Activated T-helper 1 cell treated with anti-CD3 and anti-CD28 coated beads, Interleukin-12 subunit alpha, Interleukin-12 subunit beta, Interleukin-2, Interleukin-4 antibody, amounts not matched to agents 30 ng/mL and 10 ng/mL and 1 ng/mL, durations not matched to agents 14 hours and 24 hours and 36 hours (primary cell): ENCODE measurements at regions not wholly inside any gene's neighbourhood (a gene's known extent, or its start where the extent isn't known, plus 50 kb on each side); places are given as distances from the start of the nearest gene placed in this dataset.

Source experiments
- DNase-seq: peaks from one replicate; pipeline ENCODE4 v3.0.0; 2021; ENCODE audit warnings: low spot score
- H3K27ac Mint-ChIP-seq: one replicate; pipeline ENCODE4 v1.8.0; 2021; ENCODE audit warnings: mild to moderate bottlenecking, mixed read lengths
- H3K27me3 Mint-ChIP-seq: one replicate; pipeline ENCODE4 v1.8.0; 2022; ENCODE audit warnings: mild to moderate bottlenecking, moderate library complexity, mixed read lengths; ENCODE audit not compliant: insufficient read depth
- H3K36me3 Mint-ChIP-seq: one replicate; pipeline ENCODE4 v1.8.0; 2021; ENCODE audit warnings: low read depth, mixed read lengths
- H3K4me1 Mint-ChIP-seq: one replicate; pipeline ENCODE4 v1.8.0; 2021; ENCODE audit warnings: low read depth, mixed read lengths
- H3K4me3 Mint-ChIP-seq: one replicate; pipeline ENCODE4 v1.8.0; 2021; ENCODE audit warnings: mild to moderate bottlenecking, moderate library complexity, mixed read lengths
- H3K9me3 Mint-ChIP-seq: one replicate; pipeline ENCODE4 v1.8.0; 2021; ENCODE audit warnings: mixed read lengths
- intact Hi-C: fragments of 100-400 bp; cut with micrococcal nuclease; formaldehyde crosslinking; loops from one replicate; pipeline ENCODE4 v1.15.1; 2024

DNA sequence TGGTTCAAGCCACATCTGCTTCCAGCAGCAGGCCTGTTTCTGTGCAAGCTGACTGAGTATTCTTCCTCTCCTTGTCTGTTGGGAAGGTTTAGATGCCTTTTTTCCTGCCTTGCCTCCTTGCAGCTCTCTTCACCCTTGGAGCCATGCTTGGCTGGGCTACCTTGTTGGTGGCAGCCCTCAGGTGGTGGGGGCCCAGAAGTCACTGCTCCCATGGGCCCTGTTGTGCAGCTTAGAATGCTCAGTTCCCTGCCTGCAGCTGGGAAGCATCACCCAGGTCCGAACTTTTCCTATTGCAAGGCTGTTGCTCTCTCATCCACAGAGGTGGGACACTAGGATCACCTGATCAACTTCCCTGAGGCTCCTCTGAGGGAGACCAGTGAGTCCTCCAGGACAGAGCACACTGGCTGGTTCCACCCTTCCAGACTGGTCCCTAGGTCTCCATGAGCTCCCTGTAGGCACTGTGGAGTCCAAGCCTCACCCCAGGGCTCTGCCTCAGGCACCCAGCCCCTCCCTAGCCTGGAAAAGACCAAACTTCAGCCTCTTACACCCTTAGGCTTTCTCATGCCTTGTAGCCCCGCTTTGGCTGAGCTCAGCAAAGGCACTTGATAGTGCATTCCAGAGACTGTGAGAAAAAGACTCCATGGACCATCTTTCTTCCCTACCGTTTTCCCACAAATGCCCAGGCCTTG lies 219.3 kb upstream of the SH3BP4 start:
- Mint-ChIP-seq H3K9me3 (peaks cover 6% of the 10 kb centered on the region), H3K27me3 (peaks cover 1% of the 10 kb centered on the region), H3K27ac (no peak overlapping the region), H3K4me1 (no peaks in the 10 kb centered on the region), H3K4me3 (no peak overlapping the region), H3K36me3 (no peaks in the 10 kb centered on the region)
- no peak for DNase-seq
- intact Hi-C loops, result no loop called here

DNA sequence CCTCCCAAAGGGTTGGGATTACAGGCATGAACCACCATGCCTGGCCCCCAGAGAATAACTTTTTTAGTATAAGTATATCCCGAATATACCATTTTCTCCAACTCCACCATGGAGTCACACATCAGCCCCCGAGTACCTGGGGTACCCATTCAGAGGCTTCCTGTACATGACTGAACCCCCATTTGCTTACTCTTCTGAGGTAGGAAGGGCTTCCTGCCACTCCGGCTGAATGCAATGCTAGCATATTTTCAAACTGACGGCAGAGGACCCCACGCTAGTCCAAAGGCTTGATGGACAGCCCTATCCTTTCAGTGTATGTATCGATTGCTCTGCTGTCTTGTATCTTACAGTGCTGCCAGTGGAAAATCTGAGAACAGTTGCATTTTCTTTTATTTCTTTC lies 220.6 kb upstream of the SH3BP4 start:
- peaks cover 6% of the 10 kb centered on the region for H3K9me3 Mint-ChIP-seq
- intact Hi-C loops, result no loop called here
- H3K4me1 Mint-ChIP-seq, result no peaks in the 10 kb centered on the region
- no peak overlapping the region for H3K4me3 Mint-ChIP-seq
- H3K36me3 Mint-ChIP-seq, result no peaks in the 10 kb centered on the region
- H3K27me3 Mint-ChIP-seq, result no peaks in the 10 kb centered on the region
- H3K27ac Mint-ChIP-seq, result no peak overlapping the region
- no peak for DNase-seq

DNA sequence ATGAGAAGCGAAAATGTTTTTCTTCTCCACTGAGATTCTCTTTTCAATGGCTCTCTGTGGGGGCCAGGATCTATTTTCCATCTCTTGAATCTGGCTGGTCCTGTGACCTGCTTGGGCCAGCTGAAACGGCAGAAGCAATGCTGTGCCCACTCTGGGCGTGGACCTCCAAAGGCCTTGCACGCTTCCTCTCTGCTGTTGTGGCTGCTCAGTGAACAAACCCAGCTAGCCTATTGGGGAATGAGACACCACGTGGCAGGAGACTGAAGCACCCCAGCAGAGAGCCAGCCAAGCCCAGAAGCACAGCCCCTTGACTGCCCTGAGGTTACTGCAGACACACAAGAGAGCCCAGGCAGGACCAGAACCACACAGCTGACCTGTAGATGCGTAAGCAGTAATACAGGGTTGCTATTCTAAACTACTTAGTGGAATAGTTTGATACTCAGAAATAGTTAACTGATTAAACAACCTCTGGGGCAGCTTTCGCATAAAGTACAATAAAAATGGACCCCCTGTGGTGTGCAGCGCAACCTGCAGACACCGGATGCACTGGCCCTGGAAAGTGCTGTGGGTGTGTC lies 221.7 kb upstream of the SH3BP4 start:
- H3K27ac Mint-ChIP-seq, result no peak overlapping the region
- DNase-seq, result no peak
- no peaks in the 10 kb centered on the region for H3K27me3 Mint-ChIP-seq
- H3K9me3 Mint-ChIP-seq, result peaks cover 3% of the 10 kb centered on the region
- no peaks in the 10 kb centered on the region for H3K4me1 Mint-ChIP-seq
- no peaks in the 10 kb centered on the region for H3K36me3 Mint-ChIP-seq
- intact Hi-C loops, result no loop called here
- no peak overlapping the region for H3K4me3 Mint-ChIP-seq

DNA sequence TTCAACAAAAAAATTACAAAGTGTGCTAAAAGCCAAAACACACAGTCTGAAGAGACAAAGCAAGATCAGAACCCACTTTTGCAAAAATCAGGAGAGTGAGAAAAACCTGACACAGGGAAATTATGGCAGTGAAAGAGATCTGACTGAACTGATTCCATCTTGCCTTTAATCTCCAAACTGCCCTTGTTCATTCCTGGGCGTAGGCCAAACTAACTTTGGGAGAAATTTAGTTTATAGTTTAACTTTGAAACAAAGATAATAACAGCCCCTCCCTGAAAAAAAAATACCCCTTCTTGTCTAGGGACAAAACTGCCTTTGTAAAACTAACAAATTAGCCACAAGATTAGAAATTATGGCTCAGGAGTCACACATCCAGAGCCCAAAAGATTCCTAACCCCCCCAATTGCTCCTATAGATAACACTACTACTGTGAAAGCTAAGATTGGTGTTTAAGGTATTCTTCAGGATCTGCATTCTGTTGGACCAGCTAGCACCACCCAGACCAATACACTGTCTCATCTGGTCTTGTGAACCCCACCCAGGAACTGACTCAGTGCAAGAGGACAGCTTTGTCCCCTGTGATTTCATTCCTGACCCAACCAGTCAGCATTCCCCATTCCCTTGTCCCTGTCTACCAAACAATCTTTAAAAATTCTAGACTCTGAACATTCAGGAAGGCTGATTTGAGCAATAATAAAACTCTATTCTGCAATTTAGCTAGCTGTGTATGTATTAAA lies 226.1 kb upstream of the SH3BP4 start:
- Mint-ChIP-seq H3K4me1 (no peaks in the 10 kb centered on the region), H3K36me3 (no peaks in the 10 kb centered on the region), H3K27me3 (peaks cover 2% of the 10 kb centered on the region), H3K9me3 (no peaks in the 10 kb centered on the region), H3K27ac (no peak overlapping the region), H3K4me3 (no peak overlapping the region)
- no peak for DNase-seq
- intact Hi-C loops, result no loop called here

DNA sequence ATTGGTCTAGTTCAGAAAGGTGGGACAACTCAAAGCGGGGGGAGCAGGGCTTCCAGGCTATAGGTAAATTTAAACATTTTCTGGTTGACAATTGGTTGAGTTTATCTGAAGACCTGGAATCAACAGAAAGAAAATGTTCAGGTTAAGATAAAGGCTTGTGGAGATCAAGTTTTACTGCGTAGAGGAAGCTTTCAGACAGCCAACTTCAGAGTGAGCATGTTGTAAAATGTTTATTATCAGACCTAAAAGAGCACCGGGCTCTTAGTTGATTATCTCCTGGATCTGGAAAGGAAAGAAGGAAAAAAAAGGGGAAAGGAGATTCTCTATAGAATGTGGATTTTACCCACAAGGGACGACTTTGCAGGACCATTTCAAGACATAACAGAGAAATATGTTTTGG lies 227.0 kb upstream of the SH3BP4 start:
- DNase-seq, result no peak
- intact Hi-C loops, result no loop called here
- no peak overlapping the region for H3K4me3 Mint-ChIP-seq
- H3K27ac Mint-ChIP-seq, result no peak overlapping the region
- H3K9me3 Mint-ChIP-seq, result no peaks in the 10 kb centered on the region
- peaks cover 2% of the 10 kb centered on the region for H3K27me3 Mint-ChIP-seq
- no peaks in the 10 kb centered on the region for H3K4me1 Mint-ChIP-seq
- no peaks in the 10 kb centered on the region for H3K36me3 Mint-ChIP-seq

DNA sequence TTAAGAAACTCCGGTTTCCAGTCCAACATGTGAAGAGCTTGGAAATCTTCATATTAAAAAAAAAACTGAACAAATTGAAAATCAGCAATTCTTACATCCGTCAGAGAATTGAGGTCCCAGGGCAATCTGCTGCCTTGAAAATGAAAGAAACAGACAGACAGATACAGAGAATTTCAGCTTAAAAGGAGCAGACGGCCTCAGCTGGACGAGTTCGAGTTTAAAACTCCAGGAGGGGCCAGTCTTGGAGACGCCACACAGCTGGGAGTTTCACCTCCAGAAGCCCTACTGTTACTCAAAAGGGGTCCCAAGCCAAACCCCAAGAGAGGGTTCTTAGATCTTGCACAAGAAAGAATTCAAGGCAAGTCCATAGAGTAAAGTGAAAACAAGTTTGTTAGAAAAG lies 226.5 kb upstream of the ARL4C start:
- DNase-seq, result no peak
- Mint-ChIP-seq H3K27ac (no peak overlapping the region), H3K36me3 (no peaks in the 10 kb centered on the region), H3K4me3 (no peak overlapping the region), H3K27me3 (peaks cover 2% of the 10 kb centered on the region), H3K9me3 (no peaks in the 10 kb centered on the region), H3K4me1 (no peaks in the 10 kb centered on the region)
- intact Hi-C loops, result no loop called here

DNA sequence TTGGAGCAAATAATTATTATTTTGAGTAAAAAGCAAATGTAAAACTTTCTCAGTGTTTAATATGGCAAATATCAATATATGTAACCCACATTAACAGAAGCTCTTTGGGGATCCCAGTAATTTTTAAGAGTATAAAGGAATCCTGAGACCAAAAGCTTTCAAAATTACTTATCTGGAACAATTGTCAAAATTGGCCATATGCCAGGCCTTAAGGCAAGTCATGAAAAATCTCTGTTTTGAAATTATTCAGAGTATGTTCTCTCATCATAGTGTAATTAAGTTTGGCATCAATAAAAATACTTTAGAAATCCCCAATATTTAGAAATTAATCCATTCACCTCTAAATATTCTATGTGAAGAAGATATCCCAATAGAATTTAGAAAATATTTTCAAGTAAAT lies 225.3 kb upstream of the ARL4C start:
- no peaks in the 10 kb centered on the region for H3K36me3 Mint-ChIP-seq
- peaks cover 2% of the 10 kb centered on the region for H3K27me3 Mint-ChIP-seq
- no peaks in the 10 kb centered on the region for H3K9me3 Mint-ChIP-seq
- H3K4me1 Mint-ChIP-seq, result no peaks in the 10 kb centered on the region
- intact Hi-C loops, result no loop called here
- DNase-seq, result no peak
- H3K27ac Mint-ChIP-seq, result no peak overlapping the region
- H3K4me3 Mint-ChIP-seq, result no peak overlapping the region

DNA sequence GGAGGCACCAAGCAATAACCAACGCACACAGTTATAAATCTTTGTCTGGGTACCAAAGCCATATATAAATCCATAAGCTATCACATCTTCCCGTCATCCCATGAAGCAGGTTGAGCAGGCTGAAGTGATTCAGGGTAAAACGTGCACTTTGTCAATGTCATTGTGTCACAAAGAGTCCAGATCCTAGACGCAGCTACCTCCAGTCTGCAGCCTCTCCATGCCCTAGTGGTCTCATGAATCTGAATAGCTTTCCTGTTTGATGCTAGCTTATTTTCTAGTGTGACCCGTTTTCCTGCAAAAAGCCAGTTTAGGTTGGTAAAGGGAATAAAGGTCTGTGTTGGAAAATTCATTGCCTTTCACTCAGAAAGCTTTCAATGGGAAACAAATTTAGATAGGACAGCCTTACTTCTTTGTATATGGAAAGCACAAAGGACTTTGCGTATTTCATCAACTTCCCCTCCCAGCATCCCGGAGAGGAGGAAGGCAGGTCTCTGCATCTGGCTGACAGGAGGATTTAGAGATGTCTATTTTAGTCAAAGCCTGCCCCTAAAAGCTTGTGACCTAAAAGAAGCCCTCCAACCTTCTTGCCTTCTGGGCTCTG lies 222.3 kb upstream of the ARL4C start:
- no peaks in the 10 kb centered on the region for H3K9me3 Mint-ChIP-seq
- H3K27ac Mint-ChIP-seq, result no peak overlapping the region
- H3K36me3 Mint-ChIP-seq, result no peaks in the 10 kb centered on the region
- no peak overlapping the region for H3K4me3 Mint-ChIP-seq
- intact Hi-C loops, result no loop called here
- peaks cover 2% of the 10 kb centered on the region for H3K27me3 Mint-ChIP-seq
- H3K4me1 Mint-ChIP-seq, result no peaks in the 10 kb centered on the region
- no peak for DNase-seq

DNA sequence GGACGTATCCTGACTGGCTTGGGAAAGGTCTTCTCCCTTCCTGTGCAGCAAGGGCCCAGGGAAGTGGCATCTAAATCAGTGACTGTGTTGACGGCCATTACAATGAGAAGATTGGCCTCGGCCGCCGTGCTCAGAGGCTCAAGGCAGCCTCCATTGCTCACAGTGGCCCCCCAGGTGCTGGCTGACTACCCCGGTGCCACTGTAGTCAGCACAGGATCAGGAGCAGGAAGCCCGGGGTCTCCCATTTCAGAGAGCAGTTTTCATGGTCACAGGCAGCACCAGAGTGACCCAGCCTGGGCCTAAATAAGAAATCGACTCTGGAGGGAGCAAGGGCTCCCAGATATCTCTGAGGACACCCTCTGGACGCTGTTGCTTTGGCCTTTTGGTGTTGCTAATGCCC lies 219.4 kb upstream of the ARL4C start:
- DNase-seq, result no peak
- H3K9me3 Mint-ChIP-seq, result no peaks in the 10 kb centered on the region
- H3K4me1 Mint-ChIP-seq, result no peaks in the 10 kb centered on the region

DNA sequence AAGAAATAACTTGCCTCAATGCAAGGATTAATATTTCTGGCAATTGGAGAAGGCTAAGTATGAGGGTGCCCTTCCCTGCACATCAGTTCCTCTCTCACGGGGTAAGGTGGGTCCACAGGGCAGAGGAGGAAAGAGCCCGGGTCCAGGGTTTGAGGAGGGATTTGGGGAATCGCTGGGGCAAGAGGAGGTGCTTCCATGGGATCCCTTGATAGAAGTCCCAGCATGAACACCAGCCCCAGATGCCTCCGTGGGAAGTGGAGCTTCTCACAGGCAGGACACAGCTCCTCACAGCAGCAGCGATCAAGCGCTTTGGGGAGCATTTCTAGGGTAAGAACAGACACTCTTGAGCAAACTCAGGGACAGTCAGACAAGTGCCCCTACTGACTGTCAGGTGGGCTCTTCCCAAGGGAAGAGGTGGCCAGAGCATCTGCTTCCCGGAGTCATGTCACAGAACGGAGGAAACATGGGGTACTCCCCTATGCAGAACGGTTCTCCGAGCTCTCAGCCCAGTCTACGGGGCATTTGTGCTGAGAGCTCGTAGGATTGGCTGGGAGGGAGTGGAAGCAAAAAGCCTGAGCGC lies 218.9 kb upstream of the ARL4C start:
- Mint-ChIP-seq H3K27ac (no peak overlapping the region), H3K27me3 (no peaks in the 10 kb centered on the region), H3K4me1 (no peaks in the 10 kb centered on the region), H3K4me3 (no peak overlapping the region), H3K36me3 (no peaks in the 10 kb centered on the region), H3K9me3 (no peaks in the 10 kb centered on the region)
- intact Hi-C loops, result no loop called here
- DNase-seq, result no peak

More for the DNA sequence above, 219.4 kb upstream of the ARL4C start:
- intact Hi-C loops, result no loop called here
- H3K27me3 Mint-ChIP-seq, result no peaks in the 10 kb centered on the region
- no peak overlapping the region for H3K27ac Mint-ChIP-seq
- no peaks in the 10 kb centered on the region for H3K36me3 Mint-ChIP-seq
- no peak overlapping the region for H3K4me3 Mint-ChIP-seq

DNA sequence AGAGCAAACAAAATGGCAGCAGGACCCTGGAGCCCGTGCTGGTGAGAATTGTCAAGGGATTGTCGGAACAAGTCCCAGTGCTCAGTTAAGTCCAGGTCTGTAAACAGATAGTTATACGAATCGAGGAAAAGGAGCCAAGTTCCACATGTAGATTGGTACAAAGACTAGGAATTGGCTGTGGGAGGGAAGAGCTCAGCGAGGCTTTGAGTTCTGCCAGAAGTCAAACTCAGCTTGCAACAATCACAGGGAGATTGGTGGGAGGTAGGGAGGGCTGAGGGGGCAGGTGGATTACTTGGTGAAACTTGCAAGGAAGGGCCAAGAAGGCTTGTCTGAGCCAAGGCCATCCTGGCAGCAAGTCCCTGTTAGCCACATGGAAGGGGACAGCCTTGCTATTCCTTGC lies 217.8 kb upstream of the ARL4C start:
- Mint-ChIP-seq H3K36me3 (no peaks in the 10 kb centered on the region), H3K27me3 (no peaks in the 10 kb centered on the region), H3K4me1 (no peaks in the 10 kb centered on the region), H3K4me3 (no peak overlapping the region), H3K9me3 (no peaks in the 10 kb centered on the region), H3K27ac (no peak overlapping the region)
- intact Hi-C loops, result no loop called here
- no peak for DNase-seq

DNA sequence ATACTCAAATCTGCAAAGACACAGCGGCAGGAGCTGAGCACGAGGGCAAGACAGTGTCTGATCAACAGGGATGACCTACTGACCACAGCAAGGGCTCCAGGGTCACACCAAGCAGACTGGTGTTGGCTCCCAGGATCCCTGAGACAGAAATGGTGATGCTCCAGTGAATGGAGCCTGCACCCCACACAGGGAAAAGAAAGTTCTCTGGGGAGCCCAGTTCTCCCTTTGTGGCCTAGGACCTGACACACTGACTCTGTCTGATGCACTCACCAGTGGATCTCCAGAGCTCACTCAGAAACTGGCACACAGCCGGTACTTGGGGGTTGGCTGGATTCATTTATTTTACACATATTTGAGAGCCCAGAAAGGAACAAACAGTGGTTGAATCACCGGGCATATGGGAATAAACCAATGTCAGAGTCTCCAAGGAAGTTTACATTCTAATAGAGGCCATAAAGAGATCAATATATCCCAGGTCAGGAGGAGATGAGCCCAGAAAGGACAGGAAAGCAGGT lies 215.6 kb upstream of the ARL4C start:
- Mint-ChIP-seq H3K36me3 (no peaks in the 10 kb centered on the region), H3K4me3 (no peak overlapping the region), H3K27me3 (no peaks in the 10 kb centered on the region), H3K27ac (no peak overlapping the region), H3K4me1 (no peaks in the 10 kb centered on the region), H3K9me3 (no peaks in the 10 kb centered on the region)
- intact Hi-C loops, result no loop called here
- no peak for DNase-seq

DNA sequence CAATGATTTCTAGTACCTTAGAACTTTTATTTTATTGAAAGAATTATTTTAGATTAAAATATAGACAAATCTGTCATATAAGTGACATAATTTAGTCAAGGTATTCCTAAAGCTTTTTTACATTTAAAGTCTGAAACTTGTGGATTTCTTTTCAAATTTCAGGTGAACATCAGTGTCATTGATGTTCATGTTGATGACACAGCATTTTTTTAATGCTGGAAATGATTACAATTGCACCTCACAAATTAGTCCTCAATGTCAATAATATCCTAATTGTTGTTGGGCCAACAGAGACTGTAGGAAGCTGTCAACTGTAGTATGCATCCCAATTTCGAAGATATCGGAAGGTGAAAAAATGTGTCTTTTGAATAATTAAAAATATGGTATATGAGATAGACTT lies 214.4 kb upstream of the ARL4C start:
- no peak overlapping the region for H3K27ac Mint-ChIP-seq
- no peak overlapping the region for H3K4me3 Mint-ChIP-seq
- no peak for DNase-seq
- intact Hi-C loops, result no loop called here
- no peaks in the 10 kb centered on the region for H3K4me1 Mint-ChIP-seq
- H3K27me3 Mint-ChIP-seq, result no peaks in the 10 kb centered on the region
- H3K36me3 Mint-ChIP-seq, result no peaks in the 10 kb centered on the region
- H3K9me3 Mint-ChIP-seq, result no peaks in the 10 kb centered on the region
